ENCODE measurements at regions not wholly inside any gene's neighbourhood (a gene's known extent, or its start where the extent isn't known, plus 50 kb on each side); places are given as distances from the start of the nearest gene placed in this dataset.
"Not testable (repeated sequence)": the region's sequence is repeated elsewhere in the genome, so short reads cannot be mapped to it uniquely, and the experiment has no call there.

DNA sequence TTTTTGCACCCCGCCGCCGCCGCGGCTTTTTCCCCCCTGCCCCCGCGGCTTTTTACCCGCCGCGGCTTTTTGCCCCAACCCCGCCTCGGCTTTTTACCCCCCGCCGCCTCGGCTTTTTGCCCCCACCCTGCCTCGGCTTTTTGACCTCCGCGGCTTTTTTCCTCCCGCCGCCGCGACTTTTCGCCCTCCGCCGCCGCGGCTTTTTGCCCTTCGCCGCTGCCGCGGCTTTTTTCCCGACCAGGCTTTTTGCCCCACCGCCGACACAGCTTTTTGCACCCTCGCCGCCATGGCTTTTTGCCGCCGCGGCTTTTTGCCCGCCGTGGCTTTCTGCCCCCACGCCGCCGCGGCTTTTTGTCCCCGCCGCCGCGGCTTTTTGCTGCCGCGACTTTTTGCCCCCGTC is 137.0 kb upstream of the TP53TG3D start:
- no peak for DNase-seq (ENCODE audit: low read depth in 2 of 2)

GRCh38 chr16:32116533-32116932 is 136.6 kb upstream of the TP53TG3D start:
- not testable (repeated sequence) for DNase-seq (ENCODE audit: low read depth in 2 of 2)

- not testable (repeated sequence) for DNase-seq (ENCODE audit: low read depth in 2 of 2)
These were observed 132.7 kb upstream of the TP53TG3D start for GRCh38 chr16:32120372-32120771.

DNA sequence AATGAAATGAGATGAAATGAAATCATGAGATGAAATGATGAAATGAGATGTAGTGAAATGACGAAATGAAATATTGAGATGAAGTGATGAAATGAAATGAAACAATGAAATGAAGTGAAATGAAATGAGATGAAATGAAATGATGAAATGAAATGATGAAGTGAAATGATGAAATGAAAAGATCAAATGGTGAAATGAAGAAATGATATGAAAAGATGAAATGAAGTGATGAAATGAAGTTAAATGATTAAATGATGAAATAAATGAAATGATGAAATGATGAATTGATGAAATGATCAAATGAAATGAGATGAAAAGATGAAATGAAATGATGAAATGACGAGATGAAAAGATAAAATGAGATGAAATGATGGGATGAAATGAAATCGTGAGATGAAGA is 132.3 kb upstream of the TP53TG3D start:
- not testable (repeated sequence) for DNase-seq (ENCODE audit: low read depth in 2 of 2)

DNA sequence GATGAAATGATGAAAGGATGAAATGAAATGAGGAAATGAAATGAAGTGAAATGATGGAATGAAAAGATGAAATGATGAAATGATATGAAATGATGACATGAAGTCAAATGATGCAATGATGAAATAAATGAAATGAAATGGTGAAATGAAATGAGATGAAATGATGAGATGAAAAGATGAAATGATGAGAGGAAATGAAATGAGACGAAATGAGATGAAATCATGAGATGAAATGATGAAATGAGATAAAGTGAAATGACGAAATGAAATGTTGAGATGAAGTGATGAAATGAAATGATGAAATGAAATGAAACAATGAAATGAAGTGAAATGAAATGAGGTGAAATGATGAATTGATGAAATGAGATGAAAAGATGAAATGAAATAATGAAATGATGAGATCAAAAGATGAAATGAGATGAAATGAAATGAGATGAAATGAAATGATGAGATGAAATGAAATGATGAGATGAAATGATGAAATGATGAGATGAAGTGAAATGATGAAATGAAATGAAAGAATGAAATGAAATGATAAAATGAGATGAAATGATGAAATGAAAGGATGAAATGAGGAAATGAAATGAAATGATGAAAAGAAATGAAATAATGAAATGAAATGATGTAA is 131.7 kb upstream of the TP53TG3D start:
- DNase-seq (ENCODE audit: low read depth in 2 of 2): not testable (repeated sequence)

DNA sequence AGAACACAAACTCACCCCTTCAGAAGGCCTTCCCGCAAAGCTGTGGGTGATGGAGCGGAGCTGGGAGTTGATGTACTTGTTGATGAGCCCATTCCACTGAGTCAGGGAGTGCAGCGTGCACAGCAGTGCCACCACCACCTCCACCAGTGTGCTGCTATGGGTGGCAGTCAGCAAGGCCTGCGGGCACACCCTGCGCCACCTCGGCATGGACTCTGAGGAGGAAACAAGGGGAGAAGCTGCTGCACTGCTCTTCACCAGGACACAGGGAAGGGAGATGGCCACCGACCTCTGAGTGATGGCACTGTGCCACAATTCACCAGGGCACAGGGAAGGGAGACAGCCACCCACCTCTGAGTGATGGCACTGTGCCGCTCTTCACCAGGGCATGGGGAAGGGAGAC is 100.7 kb upstream of the TP53TG3D start:
- DNase-seq (ENCODE audit: low read depth in 2 of 2): not testable (repeated sequence)

DNA sequence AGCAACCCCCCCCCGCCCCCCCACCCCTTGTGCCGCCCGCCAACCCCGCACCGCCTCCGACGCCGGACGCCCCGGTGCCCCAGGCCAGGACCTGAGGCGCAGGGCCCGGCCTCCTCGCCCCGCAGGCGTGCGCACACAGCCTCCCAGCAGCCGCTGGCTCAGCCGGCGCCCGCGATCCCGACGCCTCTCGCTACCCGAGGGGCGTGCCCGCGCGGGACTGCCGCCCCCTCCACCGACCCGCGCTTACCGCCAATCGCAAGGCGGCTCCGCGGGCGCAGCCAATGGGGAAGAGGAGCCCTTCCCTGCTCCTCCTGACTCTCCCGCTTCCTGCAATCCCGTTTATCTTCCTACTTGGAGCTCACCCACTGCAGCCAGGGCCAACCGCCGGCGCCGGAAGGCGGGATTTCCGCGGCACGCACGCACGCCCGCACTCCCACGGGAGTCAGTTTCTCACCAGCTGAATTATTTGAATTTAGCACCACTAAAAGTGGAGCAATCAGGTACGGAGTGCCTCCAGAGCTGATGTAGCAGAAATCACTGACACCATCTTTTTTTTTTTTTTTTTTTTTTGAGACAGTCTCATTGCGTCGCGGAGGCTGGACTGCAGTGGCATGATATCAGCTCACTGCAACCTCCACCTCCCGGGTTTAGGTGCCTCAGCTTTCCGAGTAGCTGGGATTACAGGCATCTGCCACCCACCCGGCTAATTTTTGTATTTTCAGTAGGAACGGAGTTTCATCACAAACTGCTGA is 65.0 kb upstream of the TP53TG3D start:
- not testable (repeated sequence) for DNase-seq (ENCODE audit: low read depth in 2 of 2)

GRCh38 chr16:32202585-32202984 is 50.5 kb upstream of the TP53TG3D start:
- not testable (repeated sequence) for DNase-seq (ENCODE audit: low read depth in 2 of 2)

Data from stimulated activated CD4-positive, alpha-beta T cell treated with anti-CD3 and anti-CD28 coated beads, Interleukin-1b, Interleukin-23, amount 100 ng/mL, for 4 hours (primary cell).